OCI-LY7 (cell line): ENCODE measurements at regions not wholly inside any gene's neighbourhood (a gene's known extent, or its start where the extent isn't known, plus 50 kb on each side); places are given as distances from the start of the nearest gene placed in this dataset.

ENCODE experiments used
- EZH2phosphoT487 ChIP-seq: fragments of 200-600 bp; sonication (generic); IDR thresholded peaks from 2 replicates; pipeline ENCODE4 v1.6.1; 2018; ENCODE audit warnings: low read depth, borderline replicate concordance, mild to moderate bottlenecking, mixed run types, antibody characterized with exemption, low read length, moderate library complexity, mixed read lengths
- TF ChIP-seq, protein P1 (sequence below): fragments of 200-600 bp; sonication (generic); conservative IDR thresholded peaks from 2 replicates; pipeline ENCODE4 v1.5.1; 2014; ENCODE audit warnings: mild to moderate bottlenecking, antibody characterized with exemption, low read length, moderate library complexity, mixed read lengths

DNA sequence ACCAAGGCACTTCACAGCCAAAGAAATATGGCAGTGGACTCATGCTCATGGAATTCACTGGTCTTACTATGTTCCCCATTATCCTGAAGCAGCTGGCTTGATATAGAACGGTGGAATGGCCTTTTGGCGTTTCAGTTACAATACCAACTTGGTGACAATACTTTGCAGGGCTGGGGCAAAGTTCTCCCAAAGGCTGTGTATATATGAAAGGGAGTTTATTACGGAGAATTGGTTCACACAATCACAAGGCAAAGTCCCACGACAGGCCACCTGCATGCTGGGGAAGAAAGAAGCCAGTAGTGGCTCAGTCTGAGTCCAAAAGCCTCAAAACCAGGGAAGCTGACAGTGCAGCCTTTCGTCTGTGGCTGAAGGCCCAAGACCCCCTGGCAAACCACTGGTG lies 50.8 kb upstream of the SMARCAD1 start:
- TF ChIP-seq, protein P1, sequence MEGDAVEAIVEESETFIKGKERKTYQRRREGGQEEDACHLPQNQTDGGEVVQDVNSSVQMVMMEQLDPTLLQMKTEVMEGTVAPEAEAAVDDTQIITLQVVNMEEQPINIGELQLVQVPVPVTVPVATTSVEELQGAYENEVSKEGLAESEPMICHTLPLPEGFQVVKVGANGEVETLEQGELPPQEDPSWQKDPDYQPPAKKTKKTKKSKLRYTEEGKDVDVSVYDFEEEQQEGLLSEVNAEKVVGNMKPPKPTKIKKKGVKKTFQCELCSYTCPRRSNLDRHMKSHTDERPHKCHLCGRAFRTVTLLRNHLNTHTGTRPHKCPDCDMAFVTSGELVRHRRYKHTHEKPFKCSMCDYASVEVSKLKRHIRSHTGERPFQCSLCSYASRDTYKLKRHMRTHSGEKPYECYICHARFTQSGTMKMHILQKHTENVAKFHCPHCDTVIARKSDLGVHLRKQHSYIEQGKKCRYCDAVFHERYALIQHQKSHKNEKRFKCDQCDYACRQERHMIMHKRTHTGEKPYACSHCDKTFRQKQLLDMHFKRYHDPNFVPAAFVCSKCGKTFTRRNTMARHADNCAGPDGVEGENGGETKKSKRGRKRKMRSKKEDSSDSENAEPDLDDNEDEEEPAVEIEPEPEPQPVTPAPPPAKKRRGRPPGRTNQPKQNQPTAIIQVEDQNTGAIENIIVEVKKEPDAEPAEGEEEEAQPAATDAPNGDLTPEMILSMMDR = no peak
- no peak for TF ChIP-seq EZH2phosphoT487
